Suprapubic skin (tissue), 4 donors: ENCODE measurements at regions not wholly inside any gene's neighbourhood (a gene's known extent, or its start where the extent isn't known, plus 50 kb on each side); places are given as distances from the start of the nearest gene placed in this dataset.

Experiments used
- DNase-seq, 2 donors: peaks; one replicate each; pipeline ENCODE4 v3.0.0-alpha.2; 2019; ENCODE audit warnings: low spot score in 2 of 2
- H3K27ac ChIP-seq: fragments of 200-600 bp; sonication (generic); one replicate; pipeline ENCODE4 v1.5.1; 2019
- H3K27me3 ChIP-seq: fragments of 200-600 bp; sonication (generic); one replicate; pipeline ENCODE4 v1.5.1; 2019
- H3K36me3 ChIP-seq: fragments of 200-600 bp; sonication (generic); one replicate; pipeline ENCODE4 v1.5.1; 2019
- H3K4me1 ChIP-seq: fragments of 200-600 bp; sonication (generic); one replicate; pipeline ENCODE4 v1.5.1; 2019
- H3K4me3 ChIP-seq: fragments of 200-600 bp; sonication (generic); one replicate; pipeline ENCODE4 v1.5.1; 2019; ENCODE audit warnings: mild to moderate bottlenecking
- H3K9me3 ChIP-seq: fragments of 200-600 bp; sonication (generic); one replicate; pipeline ENCODE4 v1.5.1; 2019
- CTCF ChIP-seq, 2 donors: fragments of 200-600 bp in 1 of 2; fragments of 450-650 bp in 1 of 2; sonication (generic) in 1 of 2; IDR thresholded peaks; one replicate each; pipeline ENCODE4 v1.5.1; 2016 to 2019; ENCODE audit warnings: antibody characterized with exemption in 2 of 2, mild to moderate bottlenecking in 1 of 2, moderate library complexity in 1 of 2
- EP300 ChIP-seq: sonication (generic); formaldehyde crosslinking; IDR thresholded peaks from one replicate; pipeline ENCODE4 v1.6.1; 2017; ENCODE audit warnings: antibody characterized with exemption
- POLR2A ChIP-seq, 2 donors: fragments of 450-650 bp; IDR thresholded peaks; one replicate each; pipeline ENCODE4 v1.6.1; 2017; ENCODE audit warnings: antibody characterized with exemption in 2 of 2, mild to moderate bottlenecking in 2 of 2, moderate library complexity in 2 of 2
- POLR2AphosphoS5 ChIP-seq, 3 donors: sonication (generic); formaldehyde crosslinking; IDR thresholded peaks; one replicate each; pipeline ENCODE4 v1.6.1; 2017; ENCODE audit warnings: antibody characterized with exemption in 3 of 3
- WGBS: methylation state at CpG from one replicate; pipeline ENCODE4 v1.1.5; 2018; 5-methylcytosine and 5-hydroxymethylcytosine counted together

GRCh38 chrX:149151805-149152757, 353.0 kb downstream of the IDS start:
- TF ChIP-seq POLR2AphosphoS5 (IDR thresholded peaks at IDR 0.05) (no peak), POLR2A (IDR thresholded peaks at IDR 0.05) (no peak), EP300 (no peak), CTCF (IDR thresholded peaks at IDR 0.05) (no peak)
- Histone ChIP-seq H3K9me3 (no peaks in the 10 kb centered on the region), H3K4me3 (no peak overlapping the region), H3K36me3 (no peaks in the 10 kb centered on the region), H3K27ac (no peak overlapping the region), H3K27me3 (no peaks in the 10 kb centered on the region), H3K4me1 (no peaks in the 10 kb centered on the region)
- DNase-seq: no peak
- 49% methylated on average over 3 of the region's 3 CpGs for WGBS

GRCh38 chrX:149145845-149146285, 359.2 kb downstream of the IDS start:
- H3K9me3 ChIP-seq: no peaks in the 10 kb centered on the region
- H3K4me1 ChIP-seq: no peaks in the 10 kb centered on the region
- 52% methylated on average over 3 of the region's 3 CpGs for WGBS
- TF ChIP-seq POLR2AphosphoS5 (IDR thresholded peaks at IDR 0.05) (no peak), EP300 (no peak), CTCF (IDR thresholded peaks at IDR 0.05) (no peak), POLR2A (IDR thresholded peaks at IDR 0.05) (no peak)
- no peak for DNase-seq
- H3K4me3 ChIP-seq: no peak overlapping the region
- H3K27ac ChIP-seq: no peak overlapping the region
- no peaks in the 10 kb centered on the region for H3K27me3 ChIP-seq
- H3K36me3 ChIP-seq: no peaks in the 10 kb centered on the region

GRCh38 chrX:149131774-149132173, 373.3 kb downstream of the IDS start:
- no peaks in the 10 kb centered on the region for H3K27me3 ChIP-seq
- TF ChIP-seq POLR2AphosphoS5 (IDR thresholded peaks at IDR 0.05) (no peak), POLR2A (IDR thresholded peaks at IDR 0.05) (no peak), EP300 (no peak), CTCF (IDR thresholded peaks at IDR 0.05) (no peak)
- no peak for DNase-seq

GRCh38 chrX:149129767-149130166, 375.3 kb downstream of the IDS start:
- Histone ChIP-seq H3K27ac (no peak overlapping the region), H3K27me3 (no peaks in the 10 kb centered on the region), H3K4me1 (no peaks in the 10 kb centered on the region), H3K36me3 (no peaks in the 10 kb centered on the region), H3K4me3 (no peak overlapping the region), H3K9me3 (no peaks in the 10 kb centered on the region)
- no peak for TF ChIP-seq EP300
- no peak for TF ChIP-seq POLR2AphosphoS5 (IDR thresholded peaks at IDR 0.05)
- no peak for TF ChIP-seq CTCF (IDR thresholded peaks at IDR 0.05)
- no peak for TF ChIP-seq POLR2A (IDR thresholded peaks at IDR 0.05)
- DNase-seq: no peak
- WGBS: 56% methylated on average over 5 of the region's 5 CpGs

More at GRCh38 chrX:149131774-149132173, 373.3 kb downstream of the IDS start:
- Histone ChIP-seq H3K36me3 (no peaks in the 10 kb centered on the region), H3K4me3 (no peak overlapping the region), H3K27ac (no peak overlapping the region), H3K4me1 (no peaks in the 10 kb centered on the region), H3K9me3 (no peaks in the 10 kb centered on the region)
- 87% methylated on average over 3 of the region's 3 CpGs for WGBS

- no peaks in the 10 kb centered on the region for H3K9me3 ChIP-seq
- H3K27ac ChIP-seq: no peak overlapping the region
- 66% methylated on average over 3 of the region's 3 CpGs for whole genome bisulfite sequencing
- no peaks in the 10 kb centered on the region for H3K36me3 ChIP-seq
- no peak for TF ChIP-seq POLR2A (IDR thresholded peaks at IDR 0.05)
- no peak for TF ChIP-seq EP300
- TF ChIP-seq CTCF (IDR thresholded peaks at IDR 0.05): no peak
- TF ChIP-seq POLR2AphosphoS5 (IDR thresholded peaks at IDR 0.05): no peak
- H3K4me3 ChIP-seq: no peak overlapping the region
- no peaks in the 10 kb centered on the region for H3K4me1 ChIP-seq
- H3K27me3 ChIP-seq: no peaks in the 10 kb centered on the region
- DNase-seq: no peak
Measured at GRCh38 chrX:149124526-149125108, 380.5 kb downstream of the IDS start.
